ENCODE measurements at regions not wholly inside any gene's neighbourhood (a gene's known extent, or its start where the extent isn't known, plus 50 kb on each side); places are given as distances from the start of the nearest gene placed in this dataset.
"Not testable (repeated sequence)": the region's sequence is repeated elsewhere in the genome, so short reads cannot be mapped to it uniquely, and the experiment has no call there.

GRCh38 chr5:136453199-136453598, 87.9 kb upstream of the TRPC7 start:
- Histone ChIP-seq H3F3A (ENCODE audit: low read depth) (no peaks in the 10 kb centered on the region), H2AFZ (replicated peaks) (no peak overlapping the region), H3K27ac (no peak overlapping the region), H3K4me1 (no peaks in the 10 kb centered on the region), H3K9ac (no peak overlapping the region), H3K4me3 (no peak overlapping the region), H3K9me3 (ENCODE audit: low read depth) (no peaks in the 10 kb centered on the region), H3K27me3 (no peaks in the 10 kb centered on the region), H4K20me1 (ENCODE audit: low read depth) (no peaks in the 10 kb centered on the region), H3K36me3 (no peaks in the 10 kb centered on the region), H3K4me2 (no peak overlapping the region), H3K79me2 (ENCODE audit: low read depth) (no peaks in the 10 kb centered on the region)
- DNase-seq (ENCODE audit: low spot score), result no peak
- Mint-ChIP-seq H3K27ac (no peak overlapping the region), H3K36me3 (no peaks in the 10 kb centered on the region), H3K9me3 (peaks cover 5% of the 10 kb centered on the region), H3K27me3 (ENCODE audit: insufficient read depth, low read depth) (peaks cover 4% of the 10 kb centered on the region), H3K4me1 (no peaks in the 10 kb centered on the region), H3K4me3 (no peak overlapping the region)
- TF ChIP-seq EZH2 (IDR thresholded peaks at IDR 0.05), result no peak

DNA sequence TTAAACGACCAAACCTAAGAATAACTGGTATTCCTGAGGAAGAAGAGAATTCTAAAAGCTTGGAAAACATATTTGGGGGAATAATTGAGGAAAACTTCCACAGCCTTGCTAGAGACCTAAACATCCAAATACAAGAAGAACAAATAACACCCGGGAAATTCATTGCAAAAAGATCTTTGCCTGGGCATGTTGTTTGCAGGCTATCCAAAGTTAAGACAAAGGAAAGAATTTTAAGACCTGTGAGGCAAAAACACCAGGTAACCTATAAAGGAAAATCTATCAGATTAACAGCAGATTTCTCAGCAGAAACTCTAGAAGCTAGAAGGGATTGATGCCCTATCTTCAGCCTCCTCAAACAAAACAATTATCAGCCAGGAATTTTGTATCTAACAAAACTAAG, 82.2 kb upstream of the TRPC7 start:
- not testable (repeated sequence) for H3K4me2 ChIP-seq; H3K9me3 Mint-ChIP-seq; H3K9ac ChIP-seq; H3K36me3 ChIP-seq; H3K27ac ChIP-seq; H3K36me3 Mint-ChIP-seq; H3K4me3 Mint-ChIP-seq; H2AFZ ChIP-seq (replicated peaks); H4K20me1 ChIP-seq (ENCODE audit: low read depth); DNase-seq (ENCODE audit: low spot score); H3K27ac Mint-ChIP-seq; H3K4me3 ChIP-seq; H3K9me3 ChIP-seq (ENCODE audit: low read depth); H3K79me2 ChIP-seq (ENCODE audit: low read depth); H3K27me3 Mint-ChIP-seq (ENCODE audit: insufficient read depth, low read depth); H3K4me1 ChIP-seq; H3F3A ChIP-seq (ENCODE audit: low read depth); H3K27me3 ChIP-seq
- H3K4me1 Mint-ChIP-seq, result peaks cover 10% of the 10 kb centered on the region

GRCh38 chr5:136446565-136446964, 81.2 kb upstream of the TRPC7 start:
- H3K9me3 ChIP-seq (ENCODE audit: low read depth), result no peaks in the 10 kb centered on the region
- peaks cover 7% of the 10 kb centered on the region for H3K36me3 ChIP-seq
- no peaks in the 10 kb centered on the region for H3K79me2 ChIP-seq (ENCODE audit: low read depth)
- Mint-ChIP-seq H3K4me1 (peaks cover 10% of the 10 kb centered on the region), H3K36me3 (no peaks in the 10 kb centered on the region), H3K4me3 (no peak overlapping the region), H3K9me3 (peaks cover 9% of the 10 kb centered on the region), H3K27ac (no peak overlapping the region), H3K27me3 (ENCODE audit: insufficient read depth, low read depth) (no peaks in the 10 kb centered on the region)
- no peak for DNase-seq (ENCODE audit: low spot score)
- H3K27ac ChIP-seq, result no peak overlapping the region
- TF ChIP-seq, protein P1, sequence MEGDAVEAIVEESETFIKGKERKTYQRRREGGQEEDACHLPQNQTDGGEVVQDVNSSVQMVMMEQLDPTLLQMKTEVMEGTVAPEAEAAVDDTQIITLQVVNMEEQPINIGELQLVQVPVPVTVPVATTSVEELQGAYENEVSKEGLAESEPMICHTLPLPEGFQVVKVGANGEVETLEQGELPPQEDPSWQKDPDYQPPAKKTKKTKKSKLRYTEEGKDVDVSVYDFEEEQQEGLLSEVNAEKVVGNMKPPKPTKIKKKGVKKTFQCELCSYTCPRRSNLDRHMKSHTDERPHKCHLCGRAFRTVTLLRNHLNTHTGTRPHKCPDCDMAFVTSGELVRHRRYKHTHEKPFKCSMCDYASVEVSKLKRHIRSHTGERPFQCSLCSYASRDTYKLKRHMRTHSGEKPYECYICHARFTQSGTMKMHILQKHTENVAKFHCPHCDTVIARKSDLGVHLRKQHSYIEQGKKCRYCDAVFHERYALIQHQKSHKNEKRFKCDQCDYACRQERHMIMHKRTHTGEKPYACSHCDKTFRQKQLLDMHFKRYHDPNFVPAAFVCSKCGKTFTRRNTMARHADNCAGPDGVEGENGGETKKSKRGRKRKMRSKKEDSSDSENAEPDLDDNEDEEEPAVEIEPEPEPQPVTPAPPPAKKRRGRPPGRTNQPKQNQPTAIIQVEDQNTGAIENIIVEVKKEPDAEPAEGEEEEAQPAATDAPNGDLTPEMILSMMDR (IDR thresholded peaks at IDR 0.05), result peak; percentile 15
- TF ChIP-seq EZH2 (IDR thresholded peaks at IDR 0.05), result no peak
- no peaks in the 10 kb centered on the region for H3K4me1 ChIP-seq
- no peak overlapping the region for H3K9ac ChIP-seq
- no peaks in the 10 kb centered on the region for H3K27me3 ChIP-seq
- no peaks in the 10 kb centered on the region for H3F3A ChIP-seq (ENCODE audit: low read depth)
- no peak overlapping the region for H2AFZ ChIP-seq (replicated peaks)
- H4K20me1 ChIP-seq (ENCODE audit: low read depth), result no peaks in the 10 kb centered on the region
- no peak overlapping the region for H3K4me3 ChIP-seq
- H3K4me2 ChIP-seq, result no peak overlapping the region

GRCh38 chr5:136444099-136444498, 78.8 kb upstream of the TRPC7 start:
- H4K20me1 ChIP-seq (ENCODE audit: low read depth); H3K27ac Mint-ChIP-seq; H3K4me3 ChIP-seq; H3F3A ChIP-seq (ENCODE audit: low read depth); H3K27me3 Mint-ChIP-seq (ENCODE audit: insufficient read depth, low read depth); DNase-seq (ENCODE audit: low spot score); H2AFZ ChIP-seq (replicated peaks); H3K36me3 ChIP-seq; H3K36me3 Mint-ChIP-seq; H3K9me3 ChIP-seq (ENCODE audit: low read depth); H3K4me3 Mint-ChIP-seq; H3K9ac ChIP-seq; H3K9me3 Mint-ChIP-seq; H3K4me1 ChIP-seq; H3K4me2 ChIP-seq; H3K27ac ChIP-seq; H3K27me3 ChIP-seq; H3K79me2 ChIP-seq (ENCODE audit: low read depth): not testable (repeated sequence)
- peaks cover 10% of the 10 kb centered on the region for H3K4me1 Mint-ChIP-seq

- Histone ChIP-seq H3F3A (ENCODE audit: low read depth) (no peaks in the 10 kb centered on the region), H3K9me3 (ENCODE audit: low read depth) (no peaks in the 10 kb centered on the region), H3K4me2 (no peak overlapping the region), H4K20me1 (ENCODE audit: low read depth) (no peaks in the 10 kb centered on the region), H2AFZ (replicated peaks) (no peak overlapping the region), H3K27me3 (no peaks in the 10 kb centered on the region), H3K4me3 (no peak overlapping the region), H3K36me3 (peaks cover 7% of the 10 kb centered on the region), H3K79me2 (ENCODE audit: low read depth) (no peaks in the 10 kb centered on the region), H3K4me1 (no peaks in the 10 kb centered on the region), H3K27ac (no peak overlapping the region), H3K9ac (no peak overlapping the region)
- no peaks in the 10 kb centered on the region for H3K9me3 Mint-ChIP-seq
- TF ChIP-seq EZH2phosphoT487 (IDR thresholded peaks at IDR 0.05) (no peak), EZH2 (IDR thresholded peaks at IDR 0.05) (no peak)
- TF ChIP-seq, protein P1 (IDR thresholded peaks at IDR 0.05), result no peak
- DNase-seq (ENCODE audit: low spot score), result no peak
- H3K36me3 Mint-ChIP-seq, result no peaks in the 10 kb centered on the region
- no peak overlapping the region for H3K4me3 Mint-ChIP-seq
- H3K4me1 Mint-ChIP-seq, result peaks cover 5% of the 10 kb centered on the region
- no peak overlapping the region for H3K27ac Mint-ChIP-seq
- H3K27me3 Mint-ChIP-seq (ENCODE audit: insufficient read depth, low read depth), result no peaks in the 10 kb centered on the region
These were observed 74.0 kb upstream of the TRPC7 start for GRCh38 chr5:136439367-136439766.

All from neural progenitor cell (in vitro differentiated cells).